Activated B cell treated with CpG ODN at 0.5 μM for 24 hours (primary cell): ENCODE measurements at regions not wholly inside any gene's neighbourhood (a gene's known extent, or its start where the extent isn't known, plus 50 kb on each side); places are given as distances from the start of the nearest gene placed in this dataset.

Source experiments
- ATAC-seq: fragments of 200-7000 bp; cut with Tn5 transposase; one replicate; pipeline ENCODE4 v1.10.0; 2021; ENCODE audit warnings: low read depth, mild to moderate bottlenecking, moderate library complexity
- CTCF ChIA-PET: fragments of 350-600 bp; sonication (Branson Sonifier 250); formaldehyde crosslinking; loops from one replicate; lab custom pipeline; 2021; ENCODE audit warnings: antibody characterized with exemption; lab: Charles Lee
- POLR2A ChIA-PET: fragments of 350-600 bp; sonication (Branson Sonifier 250); formaldehyde crosslinking; loops from one replicate; lab custom pipeline; 2021; ENCODE audit warnings: antibody characterized with exemption; lab: Charles Lee
- DNase-seq: peaks from one replicate; pipeline ENCODE4 v3.0.0; 2022
- H3K27ac Mint-ChIP-seq: one replicate; pipeline ENCODE4 v1.8.0; 2020; ENCODE audit warnings: mixed read lengths
- H3K27me3 Mint-ChIP-seq: one replicate; pipeline ENCODE4 v1.8.0; 2021; ENCODE audit warnings: mixed read lengths
- H3K36me3 Mint-ChIP-seq: one replicate; pipeline ENCODE4 v1.8.0; 2021; ENCODE audit warnings: low read depth, mixed read lengths
- H3K4me1 Mint-ChIP-seq: one replicate; pipeline ENCODE4 v1.8.0; 2021; ENCODE audit warnings: mixed read lengths
- H3K4me3 Mint-ChIP-seq: one replicate; pipeline ENCODE4 v1.8.0; 2020; ENCODE audit warnings: mild to moderate bottlenecking, mixed read lengths
- H3K9me3 Mint-ChIP-seq: one replicate; pipeline ENCODE4 v1.8.0; 2020; ENCODE audit warnings: mixed read lengths
- intact Hi-C: fragments of 100-400 bp; cut with micrococcal nuclease; formaldehyde crosslinking; loops from one replicate; pipeline ENCODE4 v1.15.1; 2024
- TF ChIP-seq, protein P1 (sequence below): fragments of 200-600 bp; IDR thresholded peaks from one replicate; pipeline ENCODE4 v1.8.0; 2022; ENCODE audit warnings: antibody characterized with exemption, mild to moderate bottlenecking

DNA sequence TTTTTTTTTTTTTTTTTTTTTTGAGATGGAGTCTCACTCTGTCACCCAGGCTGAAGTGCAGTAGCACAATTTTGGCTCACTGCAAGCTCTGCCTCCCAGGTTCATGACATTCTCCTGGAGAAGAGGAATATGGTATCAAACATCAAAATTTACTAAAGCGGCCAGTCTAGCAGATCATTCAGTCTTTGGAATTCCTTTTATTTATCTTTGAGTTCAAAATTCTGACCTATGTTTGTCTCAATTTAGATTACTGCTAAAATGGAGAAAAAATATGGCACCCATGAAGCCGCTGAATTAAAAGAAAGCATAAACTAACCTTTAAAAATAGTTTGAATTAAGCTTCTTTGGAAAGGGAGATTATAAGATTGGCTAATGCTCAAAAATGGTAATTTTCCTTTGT lies 64.5 kb upstream of the EGLN3 start:
- Mint-ChIP-seq H3K27me3 (peaks cover 2% of the 10 kb centered on the region), H3K27ac (no peak overlapping the region), H3K4me3 (no peak overlapping the region), H3K9me3 (no peaks in the 10 kb centered on the region), H3K4me1 (peaks cover 9% of the 10 kb centered on the region), H3K36me3 (no peaks in the 10 kb centered on the region)
- no peak for ATAC-seq
- TF ChIP-seq, protein P1, sequence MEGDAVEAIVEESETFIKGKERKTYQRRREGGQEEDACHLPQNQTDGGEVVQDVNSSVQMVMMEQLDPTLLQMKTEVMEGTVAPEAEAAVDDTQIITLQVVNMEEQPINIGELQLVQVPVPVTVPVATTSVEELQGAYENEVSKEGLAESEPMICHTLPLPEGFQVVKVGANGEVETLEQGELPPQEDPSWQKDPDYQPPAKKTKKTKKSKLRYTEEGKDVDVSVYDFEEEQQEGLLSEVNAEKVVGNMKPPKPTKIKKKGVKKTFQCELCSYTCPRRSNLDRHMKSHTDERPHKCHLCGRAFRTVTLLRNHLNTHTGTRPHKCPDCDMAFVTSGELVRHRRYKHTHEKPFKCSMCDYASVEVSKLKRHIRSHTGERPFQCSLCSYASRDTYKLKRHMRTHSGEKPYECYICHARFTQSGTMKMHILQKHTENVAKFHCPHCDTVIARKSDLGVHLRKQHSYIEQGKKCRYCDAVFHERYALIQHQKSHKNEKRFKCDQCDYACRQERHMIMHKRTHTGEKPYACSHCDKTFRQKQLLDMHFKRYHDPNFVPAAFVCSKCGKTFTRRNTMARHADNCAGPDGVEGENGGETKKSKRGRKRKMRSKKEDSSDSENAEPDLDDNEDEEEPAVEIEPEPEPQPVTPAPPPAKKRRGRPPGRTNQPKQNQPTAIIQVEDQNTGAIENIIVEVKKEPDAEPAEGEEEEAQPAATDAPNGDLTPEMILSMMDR = no peak
- ChIA-PET CTCF (no interaction called here), POLR2A (no interaction called here)
- intact Hi-C loops = no loop called here
- no peak for DNase-seq

DNA sequence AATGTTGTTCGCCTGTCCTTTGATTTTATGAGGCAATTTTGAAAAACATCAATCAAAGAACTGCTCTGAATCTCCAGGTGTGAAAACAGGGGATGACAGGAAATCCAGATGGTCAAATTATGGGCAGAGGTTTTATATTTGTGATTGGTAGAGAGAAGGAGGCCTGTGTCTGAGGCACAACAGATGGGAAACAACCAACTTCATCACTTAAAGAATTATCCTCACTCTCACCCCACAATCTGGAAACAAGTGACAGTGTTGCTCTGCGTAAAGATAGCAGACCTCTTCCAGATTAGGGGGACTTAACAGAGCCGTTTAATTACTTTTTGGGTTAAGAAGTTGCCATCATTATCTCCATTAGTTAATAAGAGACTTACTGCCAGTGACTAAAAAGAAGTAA lies 64.1 kb upstream of the EGLN3 start:
- TF ChIP-seq, protein P1 = no peak
- no peak overlapping the region for H3K4me3 Mint-ChIP-seq

DNA sequence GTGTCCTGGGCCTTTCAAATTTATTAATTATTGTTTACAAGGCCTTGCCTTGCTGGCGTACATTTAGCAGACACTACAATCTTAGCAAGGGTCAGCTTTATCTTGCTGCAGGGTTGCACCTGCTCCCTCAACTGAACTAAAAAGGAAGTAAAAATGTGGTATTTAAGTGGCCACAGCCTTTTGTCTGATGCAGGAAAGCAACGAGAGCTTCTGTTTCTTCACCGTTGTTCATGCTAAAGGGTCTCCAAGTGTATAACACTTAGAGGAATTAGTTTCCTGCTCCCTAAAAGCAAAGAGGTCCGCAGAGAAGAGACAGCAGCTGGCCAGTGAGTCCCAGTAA lies 62.8 kb upstream of the EGLN3 start:
- intact Hi-C loops = no loop called here

More for the DNA sequence above, 64.1 kb upstream of the EGLN3 start:
- no peaks in the 10 kb centered on the region for H3K36me3 Mint-ChIP-seq
- no peak for DNase-seq
- no peak overlapping the region for H3K27ac Mint-ChIP-seq
- intact Hi-C loops = no loop called here
- H3K9me3 Mint-ChIP-seq = no peaks in the 10 kb centered on the region
- H3K4me1 Mint-ChIP-seq = peaks cover 9% of the 10 kb centered on the region
- H3K27me3 Mint-ChIP-seq = peaks cover 2% of the 10 kb centered on the region
- ChIA-PET CTCF (no interaction called here), POLR2A (no interaction called here)
- no peak for ATAC-seq

DNA sequence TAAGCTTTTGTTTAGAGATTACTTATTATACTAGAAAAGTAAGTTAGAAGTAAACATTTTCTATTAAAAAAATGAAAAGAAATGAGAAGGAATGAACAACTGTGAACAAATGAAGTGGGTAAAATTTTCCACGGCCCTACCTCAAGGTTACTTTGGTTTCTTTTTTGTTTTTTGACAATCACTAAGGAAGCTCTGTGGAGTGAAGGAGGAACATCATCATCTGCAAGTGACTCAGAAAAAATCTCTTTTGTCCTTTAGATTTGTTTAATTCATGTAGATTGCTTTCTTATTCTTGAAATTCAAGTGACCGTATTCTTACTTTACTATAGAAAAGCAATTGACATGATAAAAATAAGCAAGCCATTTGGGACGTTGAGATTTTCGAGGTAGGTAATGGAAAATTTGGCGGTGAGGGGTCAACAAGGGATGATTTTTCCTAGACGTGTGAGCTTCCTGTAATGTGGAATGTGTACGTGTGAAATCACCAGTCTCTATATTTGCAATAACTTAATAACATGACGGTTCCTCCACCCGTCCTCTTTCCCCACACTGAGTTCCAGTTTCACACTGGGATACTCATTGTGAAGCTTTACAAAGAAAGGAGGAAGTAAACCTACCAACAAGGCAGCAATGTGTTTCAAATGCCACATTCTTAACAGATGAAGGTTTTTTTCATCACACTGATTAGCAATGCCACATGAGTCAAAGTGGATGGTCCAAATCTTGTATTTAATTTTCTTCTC lies 62.3 kb upstream of the EGLN3 start:
- intact Hi-C loops = no loop called here
- CTCF ChIA-PET = no interaction called here
- H3K4me1 Mint-ChIP-seq = peaks cover 9% of the 10 kb centered on the region
- ATAC-seq (no peak), DNase-seq (no peak)
- TF ChIP-seq, protein P1 = no peak
- POLR2A ChIA-PET = no interaction called here
- H3K9me3 Mint-ChIP-seq = no peaks in the 10 kb centered on the region
- no peaks in the 10 kb centered on the region for H3K36me3 Mint-ChIP-seq
- H3K27me3 Mint-ChIP-seq = peaks cover 2% of the 10 kb centered on the region
- H3K4me3 Mint-ChIP-seq = no peak overlapping the region
- H3K27ac Mint-ChIP-seq = peak overlapping the region; percentile 53

More for the DNA sequence above, 62.8 kb upstream of the EGLN3 start:
- Mint-ChIP-seq H3K4me3 (no peak overlapping the region), H3K27me3 (peaks cover 2% of the 10 kb centered on the region), H3K27ac (no peak overlapping the region), H3K9me3 (no peaks in the 10 kb centered on the region), H3K36me3 (no peaks in the 10 kb centered on the region), H3K4me1 (peaks cover 9% of the 10 kb centered on the region)
- no peak for ATAC-seq
- ChIA-PET CTCF (no interaction called here), POLR2A (no interaction called here)
- DNase-seq = no peak
- TF ChIP-seq, protein P1 = no peak

DNA sequence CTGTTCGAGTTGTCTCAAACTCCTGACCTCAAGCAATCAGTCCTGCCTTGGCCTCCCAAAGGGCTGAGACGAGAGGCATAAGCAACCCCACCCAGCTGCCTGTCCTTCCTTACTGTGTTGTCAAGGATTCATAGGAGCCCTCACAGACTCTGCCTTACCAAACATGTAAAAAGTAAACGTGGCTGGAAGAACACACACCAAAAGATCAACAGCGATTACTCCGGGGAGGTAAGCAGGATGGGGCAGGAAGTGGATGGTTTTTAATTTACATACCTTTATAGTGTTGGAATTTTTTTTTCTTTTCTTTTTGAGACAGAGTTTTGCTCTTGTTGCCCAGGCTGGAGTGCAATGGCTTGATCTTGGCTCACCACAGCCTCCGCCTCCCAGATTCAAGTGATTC lies 61.5 kb upstream of the EGLN3 start:
- ChIA-PET CTCF (no interaction called here), POLR2A (no interaction called here)
- Mint-ChIP-seq H3K27me3 (peaks cover 2% of the 10 kb centered on the region), H3K27ac (no peak overlapping the region), H3K4me1 (peaks cover 9% of the 10 kb centered on the region), H3K36me3 (no peaks in the 10 kb centered on the region), H3K4me3 (no peak overlapping the region), H3K9me3 (no peaks in the 10 kb centered on the region)
- no peak for ATAC-seq
- intact Hi-C loops = no loop called here
- no peak for DNase-seq
- TF ChIP-seq, protein P1 = no peak
